ENCODE measurements at regions not wholly inside any gene's neighbourhood (a gene's known extent, or its start where the extent isn't known, plus 50 kb on each side); places are given as distances from the start of the nearest gene placed in this dataset.

DNA sequence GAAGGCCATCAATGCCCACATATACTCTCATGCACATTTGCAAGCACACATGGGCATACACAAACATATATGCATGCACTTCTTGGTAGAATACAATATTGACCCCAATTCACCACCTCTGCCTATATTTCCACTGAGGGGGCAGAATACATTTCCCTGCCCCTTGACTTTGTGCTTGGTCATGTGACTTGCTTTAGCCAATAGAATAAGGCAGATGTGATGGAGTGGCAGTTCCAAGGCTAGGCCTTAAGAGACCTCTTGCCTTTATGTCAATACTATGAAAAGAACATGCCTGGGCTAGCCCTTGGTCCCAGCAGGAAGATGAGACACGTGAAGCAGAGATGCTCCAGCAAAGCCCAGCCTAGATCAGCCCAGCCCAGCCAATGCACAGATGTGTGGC, 66.0 kb upstream of the GRIK3 start:
- TF ChIP-seq, protein P1, sequence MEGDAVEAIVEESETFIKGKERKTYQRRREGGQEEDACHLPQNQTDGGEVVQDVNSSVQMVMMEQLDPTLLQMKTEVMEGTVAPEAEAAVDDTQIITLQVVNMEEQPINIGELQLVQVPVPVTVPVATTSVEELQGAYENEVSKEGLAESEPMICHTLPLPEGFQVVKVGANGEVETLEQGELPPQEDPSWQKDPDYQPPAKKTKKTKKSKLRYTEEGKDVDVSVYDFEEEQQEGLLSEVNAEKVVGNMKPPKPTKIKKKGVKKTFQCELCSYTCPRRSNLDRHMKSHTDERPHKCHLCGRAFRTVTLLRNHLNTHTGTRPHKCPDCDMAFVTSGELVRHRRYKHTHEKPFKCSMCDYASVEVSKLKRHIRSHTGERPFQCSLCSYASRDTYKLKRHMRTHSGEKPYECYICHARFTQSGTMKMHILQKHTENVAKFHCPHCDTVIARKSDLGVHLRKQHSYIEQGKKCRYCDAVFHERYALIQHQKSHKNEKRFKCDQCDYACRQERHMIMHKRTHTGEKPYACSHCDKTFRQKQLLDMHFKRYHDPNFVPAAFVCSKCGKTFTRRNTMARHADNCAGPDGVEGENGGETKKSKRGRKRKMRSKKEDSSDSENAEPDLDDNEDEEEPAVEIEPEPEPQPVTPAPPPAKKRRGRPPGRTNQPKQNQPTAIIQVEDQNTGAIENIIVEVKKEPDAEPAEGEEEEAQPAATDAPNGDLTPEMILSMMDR (IDR thresholded peaks at IDR 0.05) = no peak

DNA sequence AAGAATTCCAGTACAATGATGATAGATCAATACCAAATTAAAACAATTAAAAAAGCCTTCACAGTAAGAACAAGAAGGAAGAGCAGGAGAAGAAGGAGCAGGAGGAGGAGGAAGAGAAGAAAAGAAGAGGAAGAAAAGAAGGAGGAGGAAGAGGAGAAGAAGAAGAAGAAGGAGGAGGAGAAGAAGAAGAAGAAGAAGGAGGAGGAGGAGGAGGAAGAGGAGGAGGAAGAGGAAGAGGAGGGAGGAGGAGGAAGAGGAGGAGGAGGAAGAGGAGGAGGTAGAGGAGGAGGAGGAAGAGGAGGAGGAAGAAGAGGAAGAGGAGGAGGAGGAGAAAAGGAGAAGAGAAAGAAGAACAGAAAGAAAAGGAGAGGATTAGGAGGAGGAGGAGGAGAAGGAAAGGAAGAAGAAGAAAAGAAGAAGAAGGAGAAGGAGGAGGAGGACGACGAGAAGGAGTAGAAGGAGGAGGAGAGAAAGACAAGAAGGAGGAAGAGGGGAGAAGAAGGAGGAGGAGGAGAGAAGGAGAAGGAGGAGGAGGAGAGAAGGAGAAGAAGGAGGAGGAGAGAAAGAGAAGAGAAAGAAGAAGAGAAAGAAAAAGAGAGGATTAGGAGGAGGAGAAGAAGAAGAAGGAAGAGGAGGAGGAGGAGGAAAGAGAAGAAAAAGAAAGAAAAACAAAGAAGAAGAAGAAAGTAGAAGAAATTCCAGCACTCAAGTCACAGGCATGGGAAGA, 68.5 kb upstream of the GRIK3 start:
- TF ChIP-seq, protein P1 (IDR thresholded peaks at IDR 0.05) = no peak

DNA sequence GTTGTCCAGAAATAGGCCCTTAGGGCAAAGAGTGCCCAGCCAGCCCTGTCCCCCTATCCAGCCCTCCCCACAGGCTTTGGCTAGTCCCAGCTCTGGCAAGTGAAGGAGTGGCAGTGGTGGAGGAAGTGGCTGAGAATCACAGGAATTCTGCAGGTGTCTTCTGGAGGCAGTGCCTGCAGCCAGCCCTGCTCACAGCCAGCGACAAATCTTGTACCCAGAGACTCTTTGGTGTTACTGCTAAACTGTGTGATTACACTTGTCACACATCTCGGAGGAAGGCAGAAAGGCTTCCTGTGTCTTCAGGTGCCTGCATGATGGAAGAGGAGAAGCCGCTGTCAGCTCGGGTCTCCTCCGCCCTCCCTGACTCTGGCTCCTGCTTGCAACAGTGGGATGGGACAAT, 71.6 kb upstream of the GRIK3 start:
- TF ChIP-seq, protein P1 (IDR thresholded peaks at IDR 0.05) = no peak

DNA sequence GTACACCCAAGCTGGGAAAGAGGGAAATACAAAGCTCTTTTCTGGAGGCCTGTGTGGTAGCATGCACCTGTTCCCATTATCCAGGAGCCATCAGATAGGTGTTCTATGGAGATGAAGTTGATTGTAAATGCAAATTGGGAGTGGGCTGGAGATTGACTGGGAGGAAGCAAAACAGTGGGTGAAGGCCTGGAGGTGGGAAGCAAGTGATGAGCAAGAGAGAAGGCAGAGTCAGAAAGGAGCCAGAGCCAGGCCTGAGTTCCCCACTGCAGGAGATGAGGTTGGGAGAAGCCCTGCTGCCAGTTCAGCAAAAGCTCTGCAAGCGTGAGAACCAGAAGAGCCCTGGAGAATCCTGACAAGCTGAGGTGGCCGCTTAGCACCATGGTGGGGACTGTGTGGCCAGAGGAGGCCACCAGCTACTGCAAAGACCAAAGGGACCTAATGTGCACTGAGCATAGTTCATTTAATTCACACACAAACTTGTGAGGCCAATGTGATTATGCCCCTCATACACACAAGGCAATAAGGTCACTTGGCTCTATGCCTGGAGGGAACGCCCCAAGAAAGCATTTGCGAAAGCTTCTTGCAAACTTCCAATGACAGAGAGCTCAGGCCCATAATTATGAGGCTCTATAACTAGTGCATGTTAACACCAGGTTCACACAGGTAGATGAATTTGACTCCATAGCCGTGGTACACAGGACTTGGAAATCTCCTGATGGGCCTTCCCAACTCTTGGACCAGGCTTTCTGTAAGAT, 73.0 kb upstream of the GRIK3 start:
- TF ChIP-seq, protein P1 (IDR thresholded peaks at IDR 0.05) = no peak

DNA sequence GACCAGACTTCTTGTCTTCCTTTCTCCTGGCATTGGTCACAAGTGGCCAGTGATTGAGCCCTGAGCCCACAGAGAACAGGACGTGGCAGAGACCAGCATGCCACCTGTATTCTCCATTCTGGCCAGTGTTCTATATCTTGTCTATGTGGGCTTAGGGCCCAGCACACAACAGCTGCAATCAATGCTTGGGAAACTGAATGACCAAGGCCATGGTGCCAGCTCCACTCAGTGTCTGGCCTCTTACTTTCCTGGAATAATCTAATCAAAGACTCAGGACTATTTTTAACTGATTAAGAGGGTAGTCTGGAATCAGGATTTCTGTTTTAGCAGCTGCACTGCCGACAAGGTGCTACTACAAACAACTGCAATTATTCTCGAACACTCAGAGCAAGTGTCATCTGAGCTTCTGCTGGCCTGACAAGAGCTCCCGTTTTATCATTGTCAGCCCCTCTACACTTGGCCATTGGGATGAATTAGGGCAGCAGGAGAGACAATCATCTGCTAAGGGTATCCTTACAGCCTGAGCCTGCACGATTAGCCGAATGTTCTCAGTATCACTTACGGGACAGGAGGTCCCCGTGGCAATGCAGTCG, 74.4 kb upstream of the GRIK3 start:
- TF ChIP-seq, protein P1 (IDR thresholded peaks at IDR 0.05) = no peak

DNA sequence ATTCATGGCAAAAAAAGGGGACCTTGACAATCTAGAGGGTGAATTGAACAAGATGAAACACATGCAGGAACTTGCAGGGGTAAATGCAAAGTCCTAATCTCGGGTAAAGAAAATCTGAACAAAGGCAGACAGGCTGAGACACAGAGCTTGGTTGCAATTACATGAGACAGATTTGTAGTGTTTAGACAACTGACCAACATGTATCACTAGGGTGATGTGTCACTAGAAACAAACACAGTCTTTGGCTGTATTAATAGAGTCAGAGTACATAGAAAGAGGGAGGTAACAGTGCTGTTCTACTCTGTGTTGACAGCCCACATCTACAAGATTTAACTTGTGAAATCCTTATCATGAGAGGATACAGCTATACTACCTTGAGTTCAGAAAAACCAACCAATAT, 78.1 kb upstream of the GRIK3 start:
- TF ChIP-seq, protein P1 (IDR thresholded peaks at IDR 0.05) = no peak

DNA sequence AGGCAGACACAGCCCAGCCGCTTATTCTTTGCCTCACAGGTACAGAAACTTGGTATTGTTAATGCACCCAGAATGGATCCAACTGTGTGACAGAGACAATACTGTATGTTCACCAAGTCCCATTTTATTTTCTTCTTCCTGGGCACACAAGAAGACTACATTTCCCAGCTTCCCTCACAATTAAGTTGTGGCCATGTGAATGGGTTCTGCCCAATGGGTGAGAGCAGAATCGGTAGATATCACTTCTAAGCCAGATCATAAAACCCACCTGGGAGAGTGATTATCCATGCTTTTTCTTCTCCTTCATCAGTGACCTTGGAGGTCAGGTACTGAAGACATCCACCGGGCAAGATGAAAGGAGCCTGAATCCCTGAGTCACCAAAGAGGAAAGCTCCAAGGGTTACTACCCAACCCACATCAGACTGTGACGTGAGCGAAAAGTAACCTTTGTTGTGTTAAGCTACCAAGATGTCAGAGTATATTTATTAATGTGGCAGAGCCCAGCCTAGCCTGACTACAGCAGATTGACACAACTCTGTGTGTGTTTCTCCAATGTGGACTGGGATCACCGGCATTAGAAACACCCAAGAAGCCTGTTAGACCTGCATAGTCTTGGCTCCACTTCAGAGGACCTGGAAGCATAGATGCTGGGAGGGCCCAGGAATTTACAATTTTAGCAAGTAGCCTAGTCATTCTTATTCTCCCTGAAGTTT, 79.1 kb upstream of the GRIK3 start:
- TF ChIP-seq, protein P1 (IDR thresholded peaks at IDR 0.05) = no peak

Data from LNCAP (cell line).